ENCODE measurements at regions not wholly inside any gene's neighbourhood (a gene's known extent, or its start where the extent isn't known, plus 50 kb on each side); places are given as distances from the start of the nearest gene placed in this dataset.
A peak's percentile ranks its signal among the peaks of the same experiment; 100 is the strongest.

- Histone ChIP-seq H3K4me3 (no peak overlapping the region), H3K27ac (no peak overlapping the region), H3K9ac (ENCODE audit: insufficient read length) (no peak overlapping the region), H3K9me3 (ENCODE audit: low read depth, low read length) (no peaks in the 10 kb centered on the region), H3K36me3 (ENCODE audit: insufficient read depth, low read length) (no peaks in the 10 kb centered on the region)
- no peak for TF ChIP-seq POLR2AphosphoS5 (IDR thresholded peaks at IDR 0.05; ENCODE audit: borderline replicate concordance, low read depth, low read length)
- no peak for DNase-seq (ENCODE audit: low read depth, low spot score)
These were observed 101.3 kb upstream of the ZBTB40 start for GRCh38 chr1:22350171-22350923.

GRCh38 chr1:22350924-22351767, 100.5 kb upstream of the ZBTB40 start:
- Histone ChIP-seq H3K27ac (no peak overlapping the region), H3K9me3 (ENCODE audit: low read depth, low read length) (no peaks in the 10 kb centered on the region), H3K36me3 (ENCODE audit: insufficient read depth, low read length) (no peaks in the 10 kb centered on the region), H3K4me3 (no peak overlapping the region), H3K9ac (ENCODE audit: insufficient read length) (no peak overlapping the region)
- DNase-seq (ENCODE audit: low read depth, low spot score) = no peak
- TF ChIP-seq EZH2 (IDR thresholded peaks at IDR 0.05) (no peak), FOXP2 (optimal IDR thresholded peaks at IDR 0.05; ENCODE audit: control extremely low read depth, extremely low read length, insufficient read depth) (no peak), POLR2AphosphoS5 (IDR thresholded peaks at IDR 0.05; ENCODE audit: borderline replicate concordance, low read depth, low read length) (no peak)

GRCh38 chr1:22351768-22352080, 99.9 kb upstream of the ZBTB40 start:
- DNase-seq (ENCODE audit: low read depth, low spot score) = no peak
- Histone ChIP-seq H3K36me3 (ENCODE audit: insufficient read depth, low read length) (no peaks in the 10 kb centered on the region), H3K9me3 (ENCODE audit: low read depth, low read length) (no peaks in the 10 kb centered on the region), H3K27ac (no peak overlapping the region), H3K9ac (ENCODE audit: insufficient read length) (no peak overlapping the region), H3K4me3 (no peak overlapping the region)
- TF ChIP-seq EZH2 (IDR thresholded peaks at IDR 0.05) (no peak), POLR2AphosphoS5 (IDR thresholded peaks at IDR 0.05; ENCODE audit: borderline replicate concordance, low read depth, low read length) (no peak), FOXP2 (optimal IDR thresholded peaks at IDR 0.05; ENCODE audit: control extremely low read depth, extremely low read length, insufficient read depth) (no peak)

GRCh38 chr1:22352355-22352754, 99.3 kb upstream of the ZBTB40 start:
- Histone ChIP-seq H3K9me3 (ENCODE audit: low read depth, low read length) (no peaks in the 10 kb centered on the region), H3K9ac (ENCODE audit: insufficient read length) (no peak overlapping the region), H3K27ac (no peak overlapping the region), H3K36me3 (ENCODE audit: insufficient read depth, low read length) (no peaks in the 10 kb centered on the region), H3K4me3 (no peak overlapping the region)
- no peak for DNase-seq (ENCODE audit: low read depth, low spot score)
- TF ChIP-seq EZH2 (IDR thresholded peaks at IDR 0.05) = no peak
- no peak for TF ChIP-seq FOXP2 (optimal IDR thresholded peaks at IDR 0.05; ENCODE audit: control extremely low read depth, extremely low read length, insufficient read depth)
- no peak for TF ChIP-seq POLR2AphosphoS5 (IDR thresholded peaks at IDR 0.05; ENCODE audit: borderline replicate concordance, low read depth, low read length)

GRCh38 chr1:22352896-22353295, 98.8 kb upstream of the ZBTB40 start:
- TF ChIP-seq POLR2AphosphoS5 (IDR thresholded peaks at IDR 0.05; ENCODE audit: borderline replicate concordance, low read depth, low read length) (no peak), FOXP2 (optimal IDR thresholded peaks at IDR 0.05; ENCODE audit: control extremely low read depth, extremely low read length, insufficient read depth) (no peak), EZH2 (IDR thresholded peaks at IDR 0.05) (no peak)
- H3K9me3 ChIP-seq (ENCODE audit: low read depth, low read length) = no peaks in the 10 kb centered on the region
- no peak for DNase-seq (ENCODE audit: low read depth, low spot score)
- H3K9ac ChIP-seq (ENCODE audit: insufficient read length) = no peak overlapping the region
- H3K27ac ChIP-seq = peak overlapping the region; percentile 87; the same call in 1 of the 2 replicates
- no peak overlapping the region for H3K4me3 ChIP-seq
- no peaks in the 10 kb centered on the region for H3K36me3 ChIP-seq (ENCODE audit: insufficient read depth, low read length)

GRCh38 chr1:22359427-22359826, 92.2 kb upstream of the ZBTB40 start:
- no peak for DNase-seq (ENCODE audit: low read depth, low spot score)
- Histone ChIP-seq H3K27ac (peak overlapping the region; percentile 49; the same call in 1 of the 2 replicates), H3K4me3 (no peak overlapping the region), H3K36me3 (ENCODE audit: insufficient read depth, low read length) (peaks cover 20% of the 10 kb centered on the region), H3K9me3 (ENCODE audit: low read depth, low read length) (no peaks in the 10 kb centered on the region), H3K9ac (ENCODE audit: insufficient read length) (no peak overlapping the region)
- no peak for TF ChIP-seq EZH2 (IDR thresholded peaks at IDR 0.05)
- no peak for TF ChIP-seq FOXP2 (optimal IDR thresholded peaks at IDR 0.05; ENCODE audit: control extremely low read depth, extremely low read length, insufficient read depth)
- no peak for TF ChIP-seq POLR2AphosphoS5 (IDR thresholded peaks at IDR 0.05; ENCODE audit: borderline replicate concordance, low read depth, low read length)

- H3K9me3 ChIP-seq (ENCODE audit: low read depth, low read length) = no peaks in the 10 kb centered on the region
- DNase-seq (ENCODE audit: low read depth, low spot score) = no peak
- TF ChIP-seq POLR2AphosphoS5 (IDR thresholded peaks at IDR 0.05; ENCODE audit: borderline replicate concordance, low read depth, low read length) (no peak), EZH2 (IDR thresholded peaks at IDR 0.05) (no peak), FOXP2 (optimal IDR thresholded peaks at IDR 0.05; ENCODE audit: control extremely low read depth, extremely low read length, insufficient read depth) (no peak)
- no peak overlapping the region for H3K4me3 ChIP-seq
- H3K9ac ChIP-seq (ENCODE audit: insufficient read length) = no peak overlapping the region
- H3K27ac ChIP-seq = 0 out of 2 replicates have a peak overlapping the region, but pooled peaks have one; percentile 27
- peaks cover 51% of the 10 kb centered on the region for H3K36me3 ChIP-seq (ENCODE audit: insufficient read depth, low read length)
These were observed 88.8 kb upstream of the ZBTB40 start for GRCh38 chr1:22362626-22363402.
